Spleen (tissue), 11 donors: ENCODE measurements at regions not wholly inside any gene's neighbourhood (a gene's known extent, or its start where the extent isn't known, plus 50 kb on each side); places are given as distances from the start of the nearest gene placed in this dataset.

ENCODE experiments used
- DNase-seq: peaks from one replicate; pipeline ENCODE4 v3.0.0-alpha.2; 2020
- H3K27ac ChIP-seq, 8 donors: fragments of 200-600 bp; sonication (generic) in 7 of 8; 1 replicate in 4 of 8; 2 replicates in 4 of 8; pipeline versions ENCODE4 v1.5.0 to v1.8.0; 2016 to 2021; ENCODE audit warnings: inconsistent platforms in 4 of 8, mild to moderate bottlenecking in 4 of 8, moderate library complexity in 1 of 8
- H3K27me3 ChIP-seq, 7 donors: fragments of 200-600 bp; sonication (generic) in 6 of 7; replicated peaks in 1 of 7; 1 replicate in 4 of 7; 2 replicates in 3 of 7; pipeline versions ENCODE4 v1.5.0 to v1.8.0; 2016 to 2021; ENCODE audit warnings: inconsistent platforms in 3 of 7, mild to moderate bottlenecking in 1 of 7
- H3K36me3 ChIP-seq, 6 donors: fragments of 200-600 bp; sonication (generic) in 5 of 6; 1 replicate in 4 of 6; 2 replicates in 2 of 6; pipeline versions ENCODE4 v1.5.0 to v1.8.0; 2016 to 2021; ENCODE audit warnings: inconsistent platforms in 2 of 6
- H3K4me1 ChIP-seq, 6 donors: fragments of 200-600 bp; sonication (generic) in 5 of 6; 1 replicate in 3 of 6; 2 replicates in 3 of 6; pipeline versions ENCODE4 v1.5.0 to v1.8.0; 2016 to 2021; ENCODE audit warnings: inconsistent platforms in 3 of 6
- H3K4me3 ChIP-seq, 8 donors: fragments of 200-600 bp; sonication (generic) in 7 of 8; 1 replicate in 4 of 8; 2 replicates in 4 of 8; pipeline versions ENCODE4 v1.5.0 to v1.8.0; 2016 to 2021; ENCODE audit warnings: inconsistent platforms in 4 of 8, mild to moderate bottlenecking in 4 of 8, moderate library complexity in 2 of 8
- H3K9me3 ChIP-seq, 8 donors: fragments of 200-600 bp; sonication (generic) in 7 of 8; 1 replicate in 4 of 8; 2 replicates in 4 of 8; pipeline versions ENCODE4 v1.5.0 to v1.8.0; 2016 to 2021; ENCODE audit warnings: inconsistent platforms in 4 of 8
- POLR2A ChIP-seq, 3 donors: fragments of 450-650 bp; IDR thresholded peaks; one replicate each; pipeline ENCODE4 v1.5.1; 2017; ENCODE audit warnings: antibody characterized with exemption in 3 of 3, mild to moderate bottlenecking in 1 of 3
- POLR2AphosphoS5 ChIP-seq, 3 donors: sonication (generic); formaldehyde crosslinking; IDR thresholded peaks; one replicate each; pipeline ENCODE4 v1.5.1; 2017; ENCODE audit warnings: antibody characterized with exemption in 3 of 3
- WGBS, 5 donors: extraction: QIAGEN DNeasy Blood & Tissue Kit in 3 of 5; methylation state at CpG; one replicate each; pipeline versions ENCODE4 v1.1.5 to v1.1.7; 2013 to 2018; 5-methylcytosine and 5-hydroxymethylcytosine counted together
- intact Hi-C: fragments of 100-400 bp; cut with DNase I; formaldehyde crosslinking; loops from one replicate; pipeline ENCODE4 v1.15.0; 2023; ENCODE audit warnings: low total_unique reads
- TF ChIP-seq, protein P1 (sequence below), 11 experiments: fragments of 200-600 bp in 7 of 11; fragments of 450-650 bp in 4 of 11; sonication (generic) in 4 of 11; IDR thresholded peaks in 8 of 11; conservative IDR thresholded peaks in 3 of 11; 1 replicate in 7 of 11; 2 replicates in 4 of 11; pipeline versions ENCODE4 v1.4.0 to v1.8.0; 2016 to 2021; ENCODE audit warnings: antibody characterized with exemption in 11 of 11, inconsistent platforms in 4 of 11, mild to moderate bottlenecking in 1 of 11
- donor health status: healthy with polysubstance abuse.
- donor health status: DM: no; HTN: no; CAD: no; lungs with moderate emphysema.
- donor health status: DM: no; HTN: no; CAD: no.
- donor health status: Bipolar disorder and iron deficiency.
- donor health status: healthy.
- donor health status: DM: no; HTN: no; CAD: no.
- donor health status: DM: yes; HTN: yes; CAD: no.

- Histone ChIP-seq H3K27ac (no peak overlapping the region), H3K9me3 (peaks cover 0 to 21% (median 4%) of the 10 kb centered on the region in 8 donors), H3K27me3 (no peaks in the 10 kb centered on the region), H3K36me3 (no peaks in the 10 kb centered on the region), H3K4me3 (no peak overlapping the region), H3K4me1 (no peaks in the 10 kb centered on the region)
- intact Hi-C loops = no loop called here
- no peak for DNase-seq
- no peak for TF ChIP-seq POLR2A (IDR thresholded peaks at IDR 0.05)
- TF ChIP-seq, protein P1, sequence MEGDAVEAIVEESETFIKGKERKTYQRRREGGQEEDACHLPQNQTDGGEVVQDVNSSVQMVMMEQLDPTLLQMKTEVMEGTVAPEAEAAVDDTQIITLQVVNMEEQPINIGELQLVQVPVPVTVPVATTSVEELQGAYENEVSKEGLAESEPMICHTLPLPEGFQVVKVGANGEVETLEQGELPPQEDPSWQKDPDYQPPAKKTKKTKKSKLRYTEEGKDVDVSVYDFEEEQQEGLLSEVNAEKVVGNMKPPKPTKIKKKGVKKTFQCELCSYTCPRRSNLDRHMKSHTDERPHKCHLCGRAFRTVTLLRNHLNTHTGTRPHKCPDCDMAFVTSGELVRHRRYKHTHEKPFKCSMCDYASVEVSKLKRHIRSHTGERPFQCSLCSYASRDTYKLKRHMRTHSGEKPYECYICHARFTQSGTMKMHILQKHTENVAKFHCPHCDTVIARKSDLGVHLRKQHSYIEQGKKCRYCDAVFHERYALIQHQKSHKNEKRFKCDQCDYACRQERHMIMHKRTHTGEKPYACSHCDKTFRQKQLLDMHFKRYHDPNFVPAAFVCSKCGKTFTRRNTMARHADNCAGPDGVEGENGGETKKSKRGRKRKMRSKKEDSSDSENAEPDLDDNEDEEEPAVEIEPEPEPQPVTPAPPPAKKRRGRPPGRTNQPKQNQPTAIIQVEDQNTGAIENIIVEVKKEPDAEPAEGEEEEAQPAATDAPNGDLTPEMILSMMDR (IDR thresholded peaks at IDR 0.05 in 8 of 11, conservative IDR thresholded peaks at IDR 0.05 in 3 of 11) = no peak
- no peak for TF ChIP-seq POLR2AphosphoS5 (IDR thresholded peaks at IDR 0.05)
- WGBS, 5 donors = 85 to 94% (median 89%) methylated on average over 1 of the region's 1 CpG
Observed at GRCh38 chr9:81420024-81420423, 269.3 kb downstream of the TLE1 start.

GRCh38 chr9:81417941-81418340, 271.4 kb downstream of the TLE1 start:
- TF ChIP-seq, protein P1 (IDR thresholded peaks at IDR 0.05 in 8 of 11, conservative IDR thresholded peaks at IDR 0.05 in 3 of 11) = no peak
- no peak for TF ChIP-seq POLR2A (IDR thresholded peaks at IDR 0.05)
- TF ChIP-seq POLR2AphosphoS5 (IDR thresholded peaks at IDR 0.05) = no peak
- Histone ChIP-seq H3K36me3 (no peaks in the 10 kb centered on the region), H3K4me1 (no peaks in the 10 kb centered on the region), H3K27ac (no peak overlapping the region), H3K4me3 (no peak overlapping the region), H3K9me3 (peaks cover 0 to 21% (median 3%) of the 10 kb centered on the region in 8 donors), H3K27me3 (no peaks in the 10 kb centered on the region)
- intact Hi-C loops = no loop called here
- no peak for DNase-seq

GRCh38 chr9:81417299-81417675, 272.1 kb downstream of the TLE1 start:
- WGBS, 5 donors = 86 to 95% (median 91%) methylated on average over 2 of the region's 2 CpGs
- H3K4me3 ChIP-seq = no peak overlapping the region
- no peaks in the 10 kb centered on the region for H3K27me3 ChIP-seq
- DNase-seq = no peak
- H3K27ac ChIP-seq = no peak overlapping the region
- no peaks in the 10 kb centered on the region for H3K36me3 ChIP-seq
- no peaks in the 10 kb centered on the region for H3K4me1 ChIP-seq
- H3K9me3 ChIP-seq = peaks cover 0 to 21% (median 3%) of the 10 kb centered on the region in 8 donors
- TF ChIP-seq, protein P1 (IDR thresholded peaks at IDR 0.05 in 8 of 11, conservative IDR thresholded peaks at IDR 0.05 in 3 of 11) = no peak
- TF ChIP-seq POLR2AphosphoS5 (IDR thresholded peaks at IDR 0.05) (no peak), POLR2A (IDR thresholded peaks at IDR 0.05) (no peak)
- intact Hi-C loops = no loop called here

- H3K27me3 ChIP-seq = no peaks in the 10 kb centered on the region
- no peak for DNase-seq
- no peak overlapping the region for H3K27ac ChIP-seq
Observed at GRCh38 chr9:81416476-81417298, 272.7 kb downstream of the TLE1 start.

More at GRCh38 chr9:81416476-81417298, 272.7 kb downstream of the TLE1 start:
- TF ChIP-seq, protein P1 (IDR thresholded peaks at IDR 0.05 in 8 of 11, conservative IDR thresholded peaks at IDR 0.05 in 3 of 11) = no peak
- TF ChIP-seq POLR2A (IDR thresholded peaks at IDR 0.05) (no peak), POLR2AphosphoS5 (IDR thresholded peaks at IDR 0.05) (no peak)
- no peak overlapping the region for H3K4me3 ChIP-seq
- intact Hi-C loops = no loop called here
- WGBS, 5 donors = 65 to 87% (median 81%) methylated on average over 7 of the region's 7 CpGs
- H3K9me3 ChIP-seq = peaks cover 0 to 21% (median 3%) of the 10 kb centered on the region in 8 donors
- H3K4me1 ChIP-seq = no peaks in the 10 kb centered on the region
- H3K36me3 ChIP-seq = no peaks in the 10 kb centered on the region
